Non-pigmented ciliary epithelial cell (primary cell): ENCODE measurements at regions not wholly inside any gene's neighbourhood (a gene's known extent, or its start where the extent isn't known, plus 50 kb on each side); places are given as distances from the start of the nearest gene placed in this dataset.
"Not testable (repeated sequence)": the region's sequence is repeated elsewhere in the genome, so short reads cannot be mapped to it uniquely, and the experiment has no call there.

Source experiments
- DNase-seq: peaks from one replicate; pipeline ENCODE4 v3.0.0-alpha.2; 2010; ENCODE audit warnings: low read depth

- no peak for DNase-seq
These were observed 154.9 kb upstream of the CARMIL1 start for GRCh38 chr6:25124216-25124715.

- DNase-seq, result no peak
These were observed 153.4 kb upstream of the CARMIL1 start for GRCh38 chr6:25125736-25126135.

GRCh38 chr6:25127076-25127837 lies 151.9 kb upstream of the CARMIL1 start:
- no peak for DNase-seq

- DNase-seq, result no peak
These were observed 148.7 kb upstream of the CARMIL1 start for GRCh38 chr6:25130518-25130917.

DNA sequence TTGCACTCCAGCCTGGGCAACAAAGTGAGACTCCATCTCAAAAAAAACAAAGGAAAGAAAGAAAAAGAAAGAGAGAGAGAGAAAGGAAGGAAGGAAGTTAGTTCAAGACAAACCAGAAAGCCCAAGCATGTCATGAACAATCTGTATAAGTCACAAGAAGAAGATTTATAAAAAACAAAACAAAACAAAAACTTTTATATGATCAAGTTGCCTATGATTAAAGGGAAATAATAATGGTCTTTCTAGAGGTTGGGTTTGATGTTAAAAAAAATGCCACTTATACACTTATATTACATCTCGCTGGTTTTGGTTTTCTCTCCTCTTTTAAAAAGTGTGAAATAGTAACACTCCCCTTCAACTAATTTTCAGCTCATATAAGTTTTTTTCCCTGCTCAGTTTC lies 146.2 kb upstream of the CARMIL1 start:
- DNase-seq, result no peak

GRCh38 chr6:25133568-25133967 lies 145.6 kb upstream of the CARMIL1 start:
- no peak for DNase-seq

DNA sequence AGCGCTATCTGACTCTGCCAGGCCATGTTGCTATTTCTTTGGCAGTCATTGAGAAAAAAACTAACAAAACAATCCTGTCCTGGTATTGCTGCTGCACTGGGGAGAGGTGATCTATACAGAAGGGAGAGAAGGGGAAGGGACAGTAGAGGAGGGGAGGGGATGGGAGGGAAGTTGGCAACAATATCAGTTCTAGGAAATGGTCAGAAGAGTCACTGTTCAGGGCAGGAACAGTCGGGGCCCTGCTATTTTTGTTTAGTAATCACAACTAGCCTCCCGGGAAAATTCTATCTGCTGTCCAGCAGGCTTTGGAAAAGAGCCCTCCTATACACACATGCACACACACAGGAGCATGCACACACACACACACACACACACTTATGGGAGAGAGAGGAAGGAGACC lies 142.3 kb upstream of the CARMIL1 start:
- DNase-seq, result no peak

GRCh38 chr6:25137480-25137879 lies 141.7 kb upstream of the CARMIL1 start:
- no peak for DNase-seq

DNA sequence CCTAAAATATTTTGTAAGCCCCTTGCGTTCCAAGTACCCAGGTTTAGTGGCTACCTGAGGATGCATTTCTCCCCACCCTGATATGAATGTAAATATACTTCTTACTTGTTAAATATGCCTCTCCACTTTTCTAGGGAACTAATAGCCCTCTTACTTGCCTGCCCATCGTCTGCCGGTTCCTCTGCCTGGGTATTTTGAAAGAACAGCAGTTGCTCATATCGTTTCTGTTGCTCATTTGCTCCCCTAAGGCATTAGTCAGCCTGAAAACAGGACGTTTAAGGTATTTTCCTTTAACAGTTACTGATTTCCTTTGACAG lies 141.3 kb upstream of the CARMIL1 start:
- DNase-seq, result no peak

- DNase-seq, result no peak
These were observed 140.8 kb upstream of the CARMIL1 start for GRCh38 chr6:25138233-25138933.

GRCh38 chr6:25138934-25139415 lies 140.2 kb upstream of the CARMIL1 start:
- DNase-seq, result no peak

- not testable (repeated sequence) for DNase-seq
These were observed 139.6 kb upstream of the CARMIL1 start for GRCh38 chr6:25139608-25140007.

DNA sequence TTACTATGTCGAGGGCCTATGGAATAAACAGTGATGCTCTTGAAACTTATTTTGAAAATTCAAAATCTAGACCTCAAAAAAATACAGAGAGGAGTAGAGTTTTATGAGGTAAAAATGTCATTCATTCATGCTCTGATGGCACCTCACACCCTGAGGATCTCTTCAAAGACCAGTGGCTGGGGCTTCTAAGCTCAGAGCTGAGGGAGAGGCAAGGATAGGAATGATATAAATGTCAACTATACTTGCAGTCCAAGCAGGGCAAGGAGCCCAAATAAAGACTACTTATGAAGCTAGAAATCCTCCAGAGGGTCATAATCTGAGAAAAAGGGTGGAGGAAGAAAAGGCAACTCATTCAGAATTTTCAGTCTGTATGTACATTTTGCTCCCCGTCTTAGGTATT lies 136.7 kb upstream of the CARMIL1 start:
- DNase-seq, result no peak

DNA sequence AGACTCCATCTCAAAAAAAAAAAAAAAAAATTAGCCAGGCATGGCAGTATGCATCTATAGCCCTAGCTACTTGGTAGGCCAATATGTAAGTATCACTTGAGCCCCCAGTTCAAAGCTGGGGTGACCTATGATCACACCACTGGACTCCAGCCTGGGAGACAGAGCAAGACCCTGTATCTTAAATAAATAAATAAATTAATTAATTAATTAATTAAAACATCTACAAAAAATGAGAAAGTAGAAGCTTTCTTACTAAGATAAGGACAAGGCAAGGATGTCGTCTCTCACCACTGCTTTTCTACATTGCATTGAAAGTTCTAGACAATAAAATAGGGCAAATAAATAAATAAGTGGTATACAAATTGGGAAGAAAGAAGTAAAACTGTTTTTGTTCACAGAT lies 134.3 kb upstream of the CARMIL1 start:
- DNase-seq, result no peak

- no peak for DNase-seq
These were observed 132.0 kb upstream of the CARMIL1 start for GRCh38 chr6:25147223-25147622.

- no peak for DNase-seq
These were observed 129.1 kb upstream of the CARMIL1 start for GRCh38 chr6:25150031-25150430.

DNA sequence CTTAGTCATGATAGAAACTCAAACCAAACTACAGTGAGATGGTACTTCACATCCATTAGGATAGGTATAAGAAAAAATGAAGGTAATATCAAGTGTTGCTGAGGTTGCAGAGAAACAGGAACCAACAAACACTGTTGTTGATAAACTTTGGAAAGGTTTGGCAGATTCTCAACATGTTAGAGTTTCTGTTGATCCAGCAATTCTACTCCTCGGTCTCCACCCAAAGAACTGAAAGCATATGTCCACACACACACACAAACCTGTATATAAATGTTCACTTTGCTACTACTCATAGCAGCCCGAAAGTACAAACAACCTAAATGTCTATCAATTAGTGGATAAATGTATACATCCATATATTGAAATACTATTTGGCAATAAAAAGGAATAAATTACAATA lies 128.3 kb upstream of the CARMIL1 start:
- DNase-seq, result no peak

GRCh38 chr6:25153079-25153478 lies 126.1 kb upstream of the CARMIL1 start:
- no peak for DNase-seq

- no peak for DNase-seq
These were observed 125.1 kb upstream of the CARMIL1 start for GRCh38 chr6:25154034-25154596.

GRCh38 chr6:25155211-25155610 lies 124.0 kb upstream of the CARMIL1 start:
- no peak for DNase-seq

GRCh38 chr6:25156123-25156522 lies 123.1 kb upstream of the CARMIL1 start:
- no peak for DNase-seq

DNA sequence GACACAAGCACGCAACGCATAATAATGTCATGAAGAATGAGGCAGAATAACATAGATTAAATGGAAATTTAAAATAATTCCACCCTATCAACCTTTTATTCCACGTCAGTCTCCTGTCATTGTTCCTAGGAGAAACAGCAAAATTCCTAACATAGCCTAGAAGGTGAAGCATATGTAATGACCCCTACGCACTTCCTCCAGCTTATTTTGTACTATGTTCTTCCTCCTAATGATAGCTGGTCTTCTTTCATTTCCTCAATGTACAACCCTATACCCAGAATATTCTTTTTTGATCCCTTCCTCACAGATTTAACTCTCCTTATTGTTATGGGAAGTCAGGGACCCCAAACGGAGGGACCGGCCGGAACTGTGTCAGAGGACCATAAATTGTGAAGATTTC lies 122.0 kb upstream of the CARMIL1 start:
- DNase-seq, result no peak

DNA sequence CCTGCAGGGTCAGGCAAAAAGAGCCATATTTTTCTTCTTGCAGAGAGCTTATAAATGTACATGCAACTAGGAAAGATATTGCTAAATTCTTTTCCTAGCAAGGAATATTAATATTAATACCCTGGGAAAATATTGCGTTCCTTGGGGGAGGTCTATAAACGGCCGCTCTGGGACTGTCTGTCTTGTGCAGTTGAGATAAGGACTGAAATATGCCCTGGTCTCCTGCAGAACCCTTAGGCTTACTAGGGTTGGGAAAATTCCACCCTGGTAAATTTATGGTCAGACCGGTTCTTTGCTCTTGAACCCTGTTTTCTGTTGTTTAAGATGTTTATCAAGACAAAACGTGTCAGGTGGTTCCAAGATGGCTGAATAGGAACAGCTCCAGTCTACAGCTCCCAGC lies 121.3 kb upstream of the CARMIL1 start:
- DNase-seq, result no peak
